ENCODE measurements at regions not wholly inside any gene's neighbourhood (a gene's known extent, or its start where the extent isn't known, plus 50 kb on each side); places are given as distances from the start of the nearest gene placed in this dataset.

GRCh38 chr6:18561037-18561750, 174.0 kb downstream of the RNF144B start:
- TF ChIP-seq, protein P1, sequence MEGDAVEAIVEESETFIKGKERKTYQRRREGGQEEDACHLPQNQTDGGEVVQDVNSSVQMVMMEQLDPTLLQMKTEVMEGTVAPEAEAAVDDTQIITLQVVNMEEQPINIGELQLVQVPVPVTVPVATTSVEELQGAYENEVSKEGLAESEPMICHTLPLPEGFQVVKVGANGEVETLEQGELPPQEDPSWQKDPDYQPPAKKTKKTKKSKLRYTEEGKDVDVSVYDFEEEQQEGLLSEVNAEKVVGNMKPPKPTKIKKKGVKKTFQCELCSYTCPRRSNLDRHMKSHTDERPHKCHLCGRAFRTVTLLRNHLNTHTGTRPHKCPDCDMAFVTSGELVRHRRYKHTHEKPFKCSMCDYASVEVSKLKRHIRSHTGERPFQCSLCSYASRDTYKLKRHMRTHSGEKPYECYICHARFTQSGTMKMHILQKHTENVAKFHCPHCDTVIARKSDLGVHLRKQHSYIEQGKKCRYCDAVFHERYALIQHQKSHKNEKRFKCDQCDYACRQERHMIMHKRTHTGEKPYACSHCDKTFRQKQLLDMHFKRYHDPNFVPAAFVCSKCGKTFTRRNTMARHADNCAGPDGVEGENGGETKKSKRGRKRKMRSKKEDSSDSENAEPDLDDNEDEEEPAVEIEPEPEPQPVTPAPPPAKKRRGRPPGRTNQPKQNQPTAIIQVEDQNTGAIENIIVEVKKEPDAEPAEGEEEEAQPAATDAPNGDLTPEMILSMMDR (IDR thresholded peaks at IDR 0.05; ENCODE audit: poor library complexity, severe bottlenecking), result no peak
- TF ChIP-seq POLR2AphosphoS5 (IDR thresholded peaks at IDR 0.05), result no peak
- TF ChIP-seq MXI1 (conservative IDR thresholded peaks at IDR 0.05; ENCODE audit: poor library complexity, severe bottlenecking), result no peak
- no peak for TF ChIP-seq EZH2 (IDR thresholded peaks at IDR 0.05; ENCODE audit: borderline replicate concordance, insufficient read depth, low read length, poor library complexity, severe bottlenecking)
- TF ChIP-seq TAF1 (IDR thresholded peaks at IDR 0.05; ENCODE audit: low read depth), result no peak
- no peak for TF ChIP-seq SMC3 (conservative IDR thresholded peaks at IDR 0.05; ENCODE audit: poor library complexity)
- TF ChIP-seq EP300 (conservative IDR thresholded peaks at IDR 0.05; ENCODE audit: poor library complexity, severe bottlenecking), result no peak
- TF ChIP-seq, protein P2, sequence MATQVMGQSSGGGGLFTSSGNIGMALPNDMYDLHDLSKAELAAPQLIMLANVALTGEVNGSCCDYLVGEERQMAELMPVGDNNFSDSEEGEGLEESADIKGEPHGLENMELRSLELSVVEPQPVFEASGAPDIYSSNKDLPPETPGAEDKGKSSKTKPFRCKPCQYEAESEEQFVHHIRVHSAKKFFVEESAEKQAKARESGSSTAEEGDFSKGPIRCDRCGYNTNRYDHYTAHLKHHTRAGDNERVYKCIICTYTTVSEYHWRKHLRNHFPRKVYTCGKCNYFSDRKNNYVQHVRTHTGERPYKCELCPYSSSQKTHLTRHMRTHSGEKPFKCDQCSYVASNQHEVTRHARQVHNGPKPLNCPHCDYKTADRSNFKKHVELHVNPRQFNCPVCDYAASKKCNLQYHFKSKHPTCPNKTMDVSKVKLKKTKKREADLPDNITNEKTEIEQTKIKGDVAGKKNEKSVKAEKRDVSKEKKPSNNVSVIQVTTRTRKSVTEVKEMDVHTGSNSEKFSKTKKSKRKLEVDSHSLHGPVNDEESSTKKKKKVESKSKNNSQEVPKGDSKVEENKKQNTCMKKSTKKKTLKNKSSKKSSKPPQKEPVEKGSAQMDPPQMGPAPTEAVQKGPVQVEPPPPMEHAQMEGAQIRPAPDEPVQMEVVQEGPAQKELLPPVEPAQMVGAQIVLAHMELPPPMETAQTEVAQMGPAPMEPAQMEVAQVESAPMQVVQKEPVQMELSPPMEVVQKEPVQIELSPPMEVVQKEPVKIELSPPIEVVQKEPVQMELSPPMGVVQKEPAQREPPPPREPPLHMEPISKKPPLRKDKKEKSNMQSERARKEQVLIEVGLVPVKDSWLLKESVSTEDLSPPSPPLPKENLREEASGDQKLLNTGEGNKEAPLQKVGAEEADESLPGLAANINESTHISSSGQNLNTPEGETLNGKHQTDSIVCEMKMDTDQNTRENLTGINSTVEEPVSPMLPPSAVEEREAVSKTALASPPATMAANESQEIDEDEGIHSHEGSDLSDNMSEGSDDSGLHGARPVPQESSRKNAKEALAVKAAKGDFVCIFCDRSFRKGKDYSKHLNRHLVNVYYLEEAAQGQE (IDR thresholded peaks at IDR 0.05; ENCODE audit: borderline replicate concordance), result no peak
